A204.1 (cell line): ENCODE measurements at regions not wholly inside any gene's neighbourhood (a gene's known extent, or its start where the extent isn't known, plus 50 kb on each side); places are given as distances from the start of the nearest gene placed in this dataset.

Experiments
- FAIRE-seq: peaks from 2 replicates; lab custom pipeline; 2012; peaks lifted over from hg19 to GRCh38; lab: Jason Lieb, UNC

- FAIRE-seq, result no peak
These were observed 141.8 kb downstream of the GRIN2B start for GRCh38 chr12:13839365-13840336.

- no peak for FAIRE-seq
These were observed 145.3 kb downstream of the GRIN2B start for GRCh38 chr12:13836099-13836498.

DNA sequence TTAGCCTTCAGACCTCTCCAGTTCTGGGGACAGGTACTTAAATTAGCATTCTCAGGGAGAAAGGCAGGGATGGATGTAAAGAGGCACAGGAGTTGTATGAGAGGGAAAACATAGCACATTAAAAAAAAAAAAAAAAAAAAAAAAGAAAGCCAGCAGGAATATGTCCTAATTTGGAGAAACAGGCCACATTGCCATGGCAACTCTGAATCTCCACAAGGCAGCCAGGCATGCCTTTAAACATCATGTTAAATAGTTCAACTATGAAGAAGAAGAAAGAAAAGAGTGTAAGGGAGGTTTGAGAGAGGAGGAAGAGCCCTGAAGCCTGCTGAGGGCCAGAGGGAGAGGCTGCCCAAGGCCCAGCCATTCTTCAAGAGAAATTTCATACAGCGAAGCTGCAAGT is 145.8 kb downstream of the GRIN2B start:
- FAIRE-seq, result no peak

DNA sequence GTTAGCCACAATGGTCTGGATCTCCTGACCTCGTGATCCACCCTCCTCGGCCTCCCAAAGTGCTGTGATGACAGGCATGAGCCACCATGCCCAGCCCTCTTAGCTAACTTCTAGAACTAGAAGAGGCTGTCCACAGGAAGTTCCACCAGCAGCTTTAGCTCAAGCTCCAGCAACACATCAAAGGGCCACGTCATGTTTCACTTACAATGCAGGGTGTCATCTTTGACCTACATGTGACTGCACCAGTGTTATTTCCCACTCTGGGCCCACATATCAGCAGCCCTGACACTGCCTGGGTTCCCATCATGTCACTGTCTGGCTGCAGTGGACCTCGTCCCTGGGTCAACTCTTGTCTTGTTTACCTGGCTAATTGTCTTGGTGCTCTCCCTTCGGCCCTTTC is 147.2 kb downstream of the GRIN2B start:
- no peak for FAIRE-seq

DNA sequence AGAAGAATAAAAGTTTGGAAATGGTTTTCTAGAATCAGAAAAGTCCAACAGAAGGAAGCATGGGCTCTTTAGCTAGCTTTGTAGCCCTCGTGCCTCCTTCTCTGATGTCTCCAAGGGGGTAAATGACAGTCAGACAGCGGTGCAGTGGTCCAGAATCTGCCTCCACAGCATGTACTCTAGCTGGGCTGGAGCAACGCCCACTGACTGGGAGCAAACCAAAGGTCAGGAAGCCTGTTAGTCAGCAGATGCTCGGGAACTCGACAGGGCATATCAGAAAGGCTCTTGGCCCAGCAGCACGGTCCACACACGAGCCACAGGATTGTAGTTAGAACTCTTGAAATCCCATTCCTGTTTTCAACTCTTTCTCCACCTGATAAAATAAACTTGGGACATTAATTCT is 164.3 kb downstream of the GRIN2B start:
- no peak for FAIRE-seq

DNA sequence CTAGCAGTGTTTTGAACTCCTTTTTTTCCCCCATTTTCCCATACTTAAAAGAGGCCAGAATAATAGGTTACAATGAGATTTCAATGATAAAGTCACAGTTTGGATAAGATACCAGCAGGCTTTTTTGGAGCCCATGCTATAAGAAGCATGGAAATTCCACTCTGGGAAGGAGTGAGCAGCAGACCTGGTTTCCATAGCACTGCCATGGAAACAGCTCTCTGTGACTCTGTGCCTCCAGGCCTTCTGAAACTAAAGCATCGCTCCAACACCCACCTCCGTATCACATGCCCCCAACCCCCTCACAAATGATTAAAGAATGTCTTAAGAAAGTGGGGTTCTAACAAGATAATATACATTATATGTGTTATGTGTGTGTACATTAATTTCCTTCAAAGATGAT is 165.0 kb downstream of the GRIN2B start:
- no peak for FAIRE-seq

DNA sequence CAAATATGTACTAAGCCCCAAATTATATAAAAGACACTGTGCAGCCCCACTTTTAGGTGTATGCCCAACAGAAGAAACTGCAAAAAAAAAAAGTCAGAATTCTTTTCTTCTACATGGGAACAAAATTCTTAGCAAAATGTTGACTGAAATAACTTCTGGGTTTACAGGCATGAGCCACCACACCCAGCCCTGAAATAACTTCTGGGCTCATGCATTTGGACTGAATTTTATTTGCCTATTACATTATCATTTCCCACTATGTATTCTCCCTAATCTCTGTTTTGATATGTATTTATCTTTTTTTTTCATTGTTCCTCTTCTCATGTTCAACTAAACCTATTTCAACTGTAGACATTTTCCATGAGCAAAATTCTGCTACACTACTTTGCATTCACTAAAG is 169.2 kb downstream of the GRIN2B start:
- FAIRE-seq, result no peak

DNA sequence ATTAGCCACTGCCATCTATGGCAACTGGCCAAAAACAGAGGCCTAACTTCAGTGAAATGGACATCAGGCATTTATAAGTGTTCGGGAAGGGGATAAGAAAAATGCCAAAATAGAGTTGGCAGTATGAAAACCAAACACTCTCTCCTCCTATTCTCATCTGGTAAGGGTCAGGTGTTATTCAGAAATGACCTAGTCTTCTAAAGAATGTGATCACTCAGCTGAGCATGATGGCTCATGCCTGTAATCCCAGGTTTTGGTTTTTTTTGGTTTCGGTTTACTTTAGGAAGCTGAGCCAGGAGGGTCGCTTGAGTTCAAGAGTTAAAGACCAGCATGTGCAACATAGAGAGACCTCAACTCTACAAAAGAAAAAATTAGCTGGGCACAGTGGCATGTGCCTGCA is 170.3 kb downstream of the GRIN2B start:
- FAIRE-seq, result no peak

GRCh38 chr12:13805041-13805440 is 176.4 kb downstream of the GRIN2B start:
- no peak for FAIRE-seq

DNA sequence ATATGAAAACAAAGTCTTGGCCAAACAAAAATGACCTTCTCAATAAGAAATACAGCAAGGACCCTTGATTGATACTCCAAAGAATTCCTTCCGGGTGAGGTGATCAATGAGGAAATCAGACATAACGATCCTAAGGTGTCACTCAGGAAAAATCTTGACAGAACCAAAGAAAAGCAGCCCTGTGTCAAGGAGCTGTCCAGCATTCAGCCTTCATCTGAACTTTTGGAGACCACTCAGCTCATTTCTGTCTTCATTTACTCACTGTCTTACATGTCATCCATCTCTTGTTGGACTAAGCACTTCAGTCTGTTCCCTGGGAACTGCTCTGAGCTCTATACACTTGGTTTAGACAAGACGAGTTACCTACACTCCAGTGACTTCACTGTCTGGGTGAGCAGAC is 179.9 kb downstream of the GRIN2B start:
- FAIRE-seq, result no peak

GRCh38 chr12:13799574-13799973 is 181.8 kb downstream of the GRIN2B start:
- FAIRE-seq, result no peak

DNA sequence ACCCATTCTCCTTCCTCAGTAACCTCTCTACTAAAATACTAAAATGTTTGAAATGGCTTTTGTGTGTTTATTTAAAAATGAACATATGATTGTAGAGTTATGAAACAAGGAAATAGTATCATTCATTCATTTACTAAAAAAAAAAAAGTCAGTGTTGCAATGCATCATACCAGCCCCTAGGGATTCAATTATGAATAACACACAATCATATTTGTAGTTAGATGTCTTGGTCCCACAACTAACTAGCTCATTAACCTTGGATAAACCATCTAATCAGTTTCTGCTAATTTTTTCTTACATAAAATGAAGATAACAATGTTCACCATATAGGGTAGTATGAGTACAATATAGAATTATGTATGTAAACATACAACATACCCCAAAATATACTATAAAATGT is 183.2 kb downstream of the GRIN2B start:
- FAIRE-seq, result no peak

DNA sequence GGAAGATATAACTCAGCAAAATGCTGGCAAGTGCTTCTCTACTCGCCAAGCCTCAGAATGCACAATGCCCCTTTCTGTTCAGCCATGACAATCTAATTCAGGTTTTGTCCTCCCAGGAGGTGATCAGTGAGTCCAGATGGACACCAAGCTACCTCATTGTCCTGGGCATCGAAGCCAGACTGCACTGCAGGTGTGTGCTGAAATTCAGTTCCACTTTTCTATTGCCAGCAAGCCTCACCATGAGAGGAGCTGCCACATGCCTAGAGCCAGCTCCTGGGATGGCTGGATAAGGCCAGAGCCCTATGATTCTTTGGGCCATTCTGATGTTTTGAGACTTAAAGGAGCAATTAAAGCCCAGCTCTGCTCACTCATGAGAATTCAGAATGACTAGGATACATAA is 186.7 kb downstream of the GRIN2B start:
- FAIRE-seq, result no peak

DNA sequence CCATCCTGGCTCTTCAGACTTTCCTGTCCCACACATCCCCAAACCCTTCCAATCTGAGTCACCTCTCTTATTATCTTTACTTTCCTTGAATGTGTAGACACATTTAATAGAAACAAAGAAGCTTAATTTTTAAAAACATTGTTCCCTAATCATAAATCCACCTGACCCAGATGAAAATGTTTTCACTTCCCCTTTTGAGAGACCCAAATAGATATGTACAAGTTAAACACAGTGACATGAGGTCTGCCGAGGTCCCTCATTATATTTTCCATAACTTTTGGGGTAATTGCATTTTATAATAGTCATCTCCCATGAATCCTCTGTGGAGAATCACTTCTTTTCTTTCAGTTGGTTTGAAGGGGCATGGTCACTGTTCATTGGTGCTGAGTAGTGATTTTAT is 191.1 kb downstream of the GRIN2B start:
- FAIRE-seq, result no peak

DNA sequence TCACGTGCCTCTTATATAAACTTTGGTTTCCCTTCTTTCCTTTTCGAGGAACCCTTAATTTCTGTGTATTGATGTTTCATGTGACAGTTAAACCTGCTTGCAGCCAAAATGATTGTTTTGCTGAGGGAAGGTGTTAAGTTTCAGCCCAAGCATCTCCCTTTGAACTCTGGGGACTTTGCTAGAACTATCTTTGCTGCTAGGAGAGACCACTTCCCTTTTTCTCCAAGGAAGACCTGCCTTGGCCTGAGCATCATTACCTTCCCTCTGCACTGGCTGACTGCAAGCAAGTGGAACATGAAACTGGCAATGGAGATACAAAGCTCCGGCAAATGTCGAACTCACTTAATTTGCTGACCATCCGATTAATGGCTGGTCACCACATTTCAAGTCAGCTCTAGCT is 192.8 kb downstream of the GRIN2B start:
- no peak for FAIRE-seq

GRCh38 chr12:13786646-13787045 is 194.8 kb downstream of the GRIN2B start:
- no peak for FAIRE-seq

DNA sequence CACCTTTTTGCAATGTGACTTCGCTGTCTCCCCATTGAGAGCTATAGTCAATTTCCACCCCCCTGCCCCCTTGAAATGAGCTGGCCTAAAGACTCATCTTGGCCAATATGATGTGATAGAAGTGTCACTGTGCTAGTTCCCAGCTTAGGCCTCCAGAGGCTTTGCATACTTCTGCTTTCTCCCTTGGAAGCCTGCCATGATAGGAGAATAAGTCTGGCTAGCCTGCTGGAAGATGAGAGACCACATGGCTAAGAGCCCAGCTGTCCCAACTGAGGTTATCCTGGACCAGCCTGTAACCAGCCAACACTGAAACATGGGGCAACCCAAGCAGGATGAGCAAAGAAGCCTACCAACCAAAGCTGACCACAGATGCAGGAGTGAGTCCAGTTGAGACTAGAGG is 196.9 kb downstream of the GRIN2B start:
- no peak for FAIRE-seq

DNA sequence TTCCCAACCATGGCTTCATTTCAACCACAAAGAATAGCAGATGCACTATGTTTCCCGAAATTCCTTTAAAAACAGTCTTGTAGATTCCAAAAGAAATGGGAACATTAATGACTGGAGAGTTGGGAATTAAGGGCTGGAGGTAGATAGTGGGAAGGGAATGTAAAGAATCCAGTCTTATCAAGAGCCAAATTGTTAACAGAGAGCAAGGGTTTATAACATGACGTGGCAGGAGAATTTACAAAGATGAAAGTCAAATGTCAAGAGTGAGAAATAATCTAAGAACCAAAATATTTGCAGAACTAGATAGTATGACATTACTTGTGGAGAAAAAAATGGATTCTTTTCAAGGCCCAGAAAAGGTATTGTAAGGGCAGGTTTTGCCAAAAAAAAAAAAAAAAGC is 200.9 kb downstream of the GRIN2B start:
- no peak for FAIRE-seq

DNA sequence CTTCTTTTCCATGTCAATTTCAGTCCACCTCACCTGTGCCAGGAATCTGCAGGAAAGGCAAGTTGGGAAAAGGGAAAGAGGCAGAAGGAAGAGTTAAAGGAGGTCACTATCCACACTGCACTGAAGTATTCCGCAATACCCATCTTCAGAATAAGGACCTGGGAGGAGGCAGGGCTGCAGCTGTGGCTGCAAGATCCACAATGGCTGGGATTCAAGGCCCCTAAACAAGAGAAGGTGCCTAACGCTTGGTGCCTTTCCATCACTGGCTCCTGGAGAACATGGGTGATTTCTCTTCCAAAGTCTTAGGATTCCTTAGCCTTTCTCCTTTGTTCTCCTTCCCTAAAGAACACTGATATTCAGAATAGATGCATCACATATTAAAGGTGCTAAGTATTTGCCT is 204.0 kb downstream of the GRIN2B start:
- no peak for FAIRE-seq

- FAIRE-seq, result no peak
These were observed 209.1 kb downstream of the GRIN2B start for GRCh38 chr12:13772264-13772663.

DNA sequence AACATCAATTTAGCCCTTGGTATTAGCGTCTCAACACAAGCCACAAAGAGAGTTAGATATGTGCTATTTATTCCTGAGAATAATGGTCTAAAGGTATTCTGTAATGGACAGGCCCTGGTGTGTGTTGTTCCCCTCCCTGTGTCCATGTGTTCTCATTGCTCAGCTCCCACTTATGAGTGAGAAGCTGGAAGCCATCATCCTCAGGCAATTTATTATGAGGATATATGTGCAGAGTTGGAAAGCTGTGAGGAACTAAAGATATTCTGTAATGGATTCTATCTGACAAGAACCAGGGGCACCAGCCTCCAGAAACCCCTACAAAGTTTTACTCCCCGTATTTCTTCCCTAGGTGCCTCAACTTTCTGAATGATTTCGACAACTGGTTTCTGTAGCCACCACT is 210.8 kb downstream of the GRIN2B start:
- FAIRE-seq, result no peak

- FAIRE-seq, result no peak
These were observed 211.4 kb downstream of the GRIN2B start for GRCh38 chr12:13769966-13770365.

- FAIRE-seq, result no peak
These were observed 212.1 kb downstream of the GRIN2B start for GRCh38 chr12:13769273-13769672.

GRCh38 chr12:13764748-13765147 is 216.7 kb downstream of the GRIN2B start:
- FAIRE-seq, result no peak
